ENCODE measurements at regions not wholly inside any gene's neighbourhood (a gene's known extent, or its start where the extent isn't known, plus 50 kb on each side); places are given as distances from the start of the nearest gene placed in this dataset.
"Not testable (repeated sequence)": the region's sequence is repeated elsewhere in the genome, so short reads cannot be mapped to it uniquely, and the experiment has no call there.

DNA sequence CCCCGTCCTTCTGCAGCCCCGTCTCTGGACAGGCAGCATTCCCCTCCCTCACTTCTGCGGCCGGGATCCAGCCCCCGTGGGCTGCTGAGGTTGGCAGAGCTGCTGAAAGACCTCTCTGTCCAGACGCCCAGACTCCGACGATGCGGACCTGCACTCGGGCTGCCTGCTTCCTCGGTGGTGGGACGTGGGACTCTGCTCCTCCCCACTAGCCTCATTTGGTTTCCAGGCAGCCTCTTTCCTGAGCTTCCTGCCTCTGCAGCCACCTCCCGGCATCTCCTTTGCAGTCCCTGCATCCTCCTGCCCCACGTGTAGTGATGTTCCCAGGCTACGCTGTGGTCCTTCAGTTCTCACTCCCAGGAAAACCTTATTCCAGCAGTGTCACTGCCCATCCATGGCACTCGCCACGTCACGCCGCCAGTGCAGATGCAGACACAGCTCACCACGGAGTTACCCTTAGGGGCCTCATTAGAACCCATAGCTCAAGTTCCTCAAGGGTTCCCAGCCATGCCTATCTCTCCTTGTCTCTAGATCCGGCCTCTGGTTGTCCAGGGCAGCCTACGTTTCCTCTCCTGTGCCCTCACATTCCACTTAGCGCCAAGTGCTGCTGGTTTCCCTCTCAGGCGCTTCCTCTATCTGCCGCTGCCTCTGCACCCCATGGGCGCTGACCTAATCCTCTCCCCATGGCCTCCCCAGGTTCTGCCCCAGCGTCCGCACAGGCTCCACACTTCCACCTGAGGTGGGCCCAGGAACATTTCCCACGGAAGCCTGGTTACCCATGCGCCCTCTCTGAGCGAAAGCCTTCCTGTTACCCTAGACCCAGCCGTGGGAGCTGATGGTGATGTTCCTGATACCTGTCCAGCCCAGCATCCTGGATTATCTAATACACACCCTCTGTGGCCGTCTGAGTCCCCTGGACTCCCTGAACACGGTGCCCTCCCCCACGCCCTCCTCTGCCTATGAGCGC, 318.3 kb upstream of the MYT1L start:
- DNase-seq, result no peak

- DNase-seq, result no peak
Measured at GRCh38 chr2:2648094-2648493, 317.0 kb upstream of the MYT1L start.

- no peak for DNase-seq
Measured at GRCh38 chr2:2647141-2647541, 316.1 kb upstream of the MYT1L start.

- DNase-seq, result peak; percentile 57
Measured at GRCh38 chr2:2646433-2647051, 315.5 kb upstream of the MYT1L start.

DNA sequence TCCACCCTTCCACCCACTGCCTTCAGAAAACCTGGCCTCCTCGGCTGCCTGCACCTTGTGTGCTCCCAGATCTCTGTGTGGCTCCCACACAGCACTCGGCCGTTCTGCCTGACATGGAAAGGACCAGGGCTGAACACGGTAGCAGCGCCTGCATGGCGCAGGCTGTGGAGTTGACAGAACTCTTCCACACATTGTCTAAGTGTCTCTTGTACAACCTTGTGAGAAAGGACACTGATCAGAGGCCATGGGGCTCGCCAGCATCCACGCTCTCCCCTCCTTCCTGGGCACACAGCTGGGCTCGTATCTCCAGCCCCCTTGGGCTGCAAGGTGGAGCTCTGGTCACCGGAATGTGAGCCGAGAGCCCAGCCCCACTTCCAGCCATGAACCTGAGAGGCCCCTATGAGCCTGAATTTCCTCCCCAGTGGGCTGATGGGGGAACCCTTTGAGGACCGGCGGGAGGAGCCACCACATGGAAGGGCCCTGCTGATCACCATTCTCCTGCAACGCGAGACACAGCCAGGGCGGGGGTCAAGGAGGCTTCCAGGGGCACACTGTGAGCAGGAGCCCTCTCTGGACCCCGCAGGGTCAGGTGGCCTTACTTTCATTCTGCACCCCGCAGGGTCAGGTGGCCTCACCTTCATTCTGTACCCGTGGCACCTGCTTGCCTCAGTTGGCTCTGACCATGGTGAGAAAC, 314.2 kb upstream of the MYT1L start:
- no peak for DNase-seq

- DNase-seq, result not testable (repeated sequence)
Measured at GRCh38 chr2:2644751-2645150, 313.7 kb upstream of the MYT1L start.

GRCh38 chr2:2644040-2644439, 313.0 kb upstream of the MYT1L start:
- no peak for DNase-seq

GRCh38 chr2:2642906-2643890, 312.1 kb upstream of the MYT1L start:
- DNase-seq, result no peak

DNA sequence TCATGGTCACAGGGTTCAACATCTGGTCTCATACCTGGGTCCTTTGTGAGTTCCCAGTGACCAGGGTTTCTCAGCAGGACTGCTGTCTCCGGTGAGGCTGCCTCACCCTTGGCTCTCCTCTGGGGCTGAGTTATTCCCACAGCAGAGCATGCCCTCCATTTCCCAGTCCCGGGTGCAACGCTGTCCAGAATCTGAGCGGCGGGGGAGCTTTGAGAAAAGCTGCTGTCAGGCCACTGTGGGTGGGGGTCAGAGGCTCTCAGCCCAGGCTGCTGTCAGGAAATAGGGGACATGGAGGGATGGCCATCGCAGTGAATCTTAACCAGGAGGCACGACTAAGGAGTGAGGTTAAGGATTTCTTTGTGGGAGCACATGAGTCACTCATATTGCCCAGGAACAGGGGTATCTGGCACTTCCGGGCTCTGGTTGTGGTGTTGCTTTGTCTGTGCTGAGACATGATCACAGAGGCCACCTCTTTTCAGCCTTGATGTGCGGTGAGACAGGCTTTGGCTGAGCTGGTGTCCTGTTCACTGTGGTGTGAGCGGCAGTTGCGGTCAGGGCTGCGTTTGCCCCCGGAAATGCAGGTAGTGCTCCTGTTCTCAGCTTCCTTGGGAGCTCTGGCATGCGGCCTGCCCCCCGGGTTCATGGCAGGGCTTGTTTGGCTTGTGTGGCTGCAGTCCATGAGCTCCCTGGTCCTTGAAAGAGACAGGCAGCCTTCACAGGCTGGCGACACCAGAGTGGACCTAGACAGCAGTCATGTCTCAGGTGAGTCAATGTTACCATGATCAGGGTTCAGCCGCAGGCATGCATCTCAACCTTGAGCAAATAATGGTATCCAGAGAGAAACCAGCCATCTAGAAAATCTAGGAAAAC, 310.7 kb upstream of the MYT1L start:
- DNase-seq, result no peak

GRCh38 chr2:2640818-2641217, 309.7 kb upstream of the MYT1L start:
- DNase-seq, result no peak

- DNase-seq, result no peak
Measured at GRCh38 chr2:2640371-2640770, 309.3 kb upstream of the MYT1L start.

- no peak for DNase-seq
Measured at GRCh38 chr2:2639251-2640139, 308.4 kb upstream of the MYT1L start.

DNA sequence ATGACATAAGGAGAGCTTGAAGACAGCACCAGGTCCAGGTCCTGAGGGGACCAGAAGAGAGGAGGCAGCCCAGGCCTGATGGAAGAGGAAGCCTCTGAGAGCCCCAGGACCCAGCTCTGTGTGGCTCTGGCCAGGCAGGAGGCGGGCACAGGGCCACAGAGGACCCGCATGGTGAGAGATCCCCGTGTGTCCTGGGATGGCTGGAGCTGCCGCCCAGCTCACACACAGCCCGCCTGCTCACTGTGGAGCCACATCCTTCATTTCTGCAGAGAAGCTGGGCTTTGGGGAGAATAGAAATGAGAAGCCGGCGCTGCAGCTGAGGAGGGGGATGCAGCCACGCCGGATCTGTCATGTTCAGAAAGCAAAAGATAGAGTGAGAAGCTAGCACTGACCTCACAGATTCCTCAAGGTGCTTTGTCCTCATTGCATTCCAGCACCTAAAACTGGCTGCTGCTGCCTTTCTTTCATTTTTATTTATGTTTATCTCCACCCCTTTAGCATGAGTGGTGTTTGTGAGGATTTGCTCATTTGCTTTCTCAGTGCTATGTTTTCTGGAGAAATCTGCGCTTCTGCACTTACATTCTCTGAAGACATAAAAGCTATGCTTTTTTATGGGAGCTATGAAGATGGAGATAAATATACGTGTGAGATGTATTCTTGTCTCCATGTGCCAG, 307.6 kb upstream of the MYT1L start:
- DNase-seq, result no peak

DNA sequence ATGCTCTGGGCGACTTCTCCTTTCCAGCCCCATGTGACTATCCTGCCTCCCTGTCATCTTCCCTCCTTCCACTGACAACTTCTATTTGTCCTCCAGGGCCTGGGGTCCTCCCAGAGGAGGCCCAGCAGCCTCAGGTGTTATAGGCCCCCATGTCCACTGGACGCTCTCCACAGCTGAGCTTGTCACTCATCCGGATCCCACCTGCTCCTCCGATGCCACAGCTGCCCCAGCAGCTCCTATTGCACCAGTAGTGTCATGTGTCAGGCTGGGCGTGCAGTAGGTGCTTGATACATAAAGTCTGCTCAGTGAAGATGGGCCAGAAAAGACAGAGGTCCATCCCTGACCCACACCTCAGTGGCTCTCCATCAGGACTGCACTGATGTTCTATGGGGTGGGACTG, 305.7 kb upstream of the MYT1L start:
- no peak for DNase-seq

GRCh38 chr2:2635025-2635528, 304.0 kb upstream of the MYT1L start:
- DNase-seq, result no peak

- DNase-seq, result no peak
Measured at GRCh38 chr2:2633017-2633416, 301.9 kb upstream of the MYT1L start.

- no peak for DNase-seq
Measured at GRCh38 chr2:2623939-2624338, 292.9 kb upstream of the MYT1L start.

- no peak for DNase-seq
Measured at GRCh38 chr2:2621855-2622254, 290.8 kb upstream of the MYT1L start.

- no peak for DNase-seq
Measured at GRCh38 chr2:2620604-2621003, 289.5 kb upstream of the MYT1L start.

GRCh38 chr2:2619995-2620394, 288.9 kb upstream of the MYT1L start:
- no peak for DNase-seq
